ENCODE measurements at regions not wholly inside any gene's neighbourhood (a gene's known extent, or its start where the extent isn't known, plus 50 kb on each side); places are given as distances from the start of the nearest gene placed in this dataset.

DNA sequence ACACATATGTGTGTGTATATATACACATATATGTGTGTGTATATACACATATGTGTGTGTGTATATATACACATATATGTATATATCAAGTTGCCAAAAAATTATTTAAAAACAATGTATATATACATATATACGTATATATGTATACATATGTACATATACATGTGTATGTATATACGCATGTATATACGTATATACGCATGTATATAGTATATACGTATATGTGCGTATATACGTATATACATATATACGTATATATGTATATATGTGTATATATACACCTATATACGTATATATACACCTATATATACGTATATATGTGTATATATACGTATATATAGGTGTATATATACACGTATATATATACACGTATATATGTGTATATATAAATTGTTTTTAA lies 57.0 kb upstream of the ZNF644 start:
- Histone ChIP-seq H3K9me3 (replicated peaks) (no peaks in the 10 kb centered on the region), H3K4me1 (no peaks in the 10 kb centered on the region), H3K27ac (replicated peaks) (no peak overlapping the region), H3K36me3 (no peaks in the 10 kb centered on the region), H3K4me3 (no peak overlapping the region), H3K27me3 (ENCODE audit: low read depth) (no peaks in the 10 kb centered on the region)
- intact Hi-C loops (cut with micrococcal nuclease), result no loop called here
- TF ChIP-seq, protein P1, sequence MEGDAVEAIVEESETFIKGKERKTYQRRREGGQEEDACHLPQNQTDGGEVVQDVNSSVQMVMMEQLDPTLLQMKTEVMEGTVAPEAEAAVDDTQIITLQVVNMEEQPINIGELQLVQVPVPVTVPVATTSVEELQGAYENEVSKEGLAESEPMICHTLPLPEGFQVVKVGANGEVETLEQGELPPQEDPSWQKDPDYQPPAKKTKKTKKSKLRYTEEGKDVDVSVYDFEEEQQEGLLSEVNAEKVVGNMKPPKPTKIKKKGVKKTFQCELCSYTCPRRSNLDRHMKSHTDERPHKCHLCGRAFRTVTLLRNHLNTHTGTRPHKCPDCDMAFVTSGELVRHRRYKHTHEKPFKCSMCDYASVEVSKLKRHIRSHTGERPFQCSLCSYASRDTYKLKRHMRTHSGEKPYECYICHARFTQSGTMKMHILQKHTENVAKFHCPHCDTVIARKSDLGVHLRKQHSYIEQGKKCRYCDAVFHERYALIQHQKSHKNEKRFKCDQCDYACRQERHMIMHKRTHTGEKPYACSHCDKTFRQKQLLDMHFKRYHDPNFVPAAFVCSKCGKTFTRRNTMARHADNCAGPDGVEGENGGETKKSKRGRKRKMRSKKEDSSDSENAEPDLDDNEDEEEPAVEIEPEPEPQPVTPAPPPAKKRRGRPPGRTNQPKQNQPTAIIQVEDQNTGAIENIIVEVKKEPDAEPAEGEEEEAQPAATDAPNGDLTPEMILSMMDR (IDR thresholded peaks at IDR 0.05; ENCODE audit: borderline replicate concordance), result no peak
- DNase-seq, result no peak

DNA sequence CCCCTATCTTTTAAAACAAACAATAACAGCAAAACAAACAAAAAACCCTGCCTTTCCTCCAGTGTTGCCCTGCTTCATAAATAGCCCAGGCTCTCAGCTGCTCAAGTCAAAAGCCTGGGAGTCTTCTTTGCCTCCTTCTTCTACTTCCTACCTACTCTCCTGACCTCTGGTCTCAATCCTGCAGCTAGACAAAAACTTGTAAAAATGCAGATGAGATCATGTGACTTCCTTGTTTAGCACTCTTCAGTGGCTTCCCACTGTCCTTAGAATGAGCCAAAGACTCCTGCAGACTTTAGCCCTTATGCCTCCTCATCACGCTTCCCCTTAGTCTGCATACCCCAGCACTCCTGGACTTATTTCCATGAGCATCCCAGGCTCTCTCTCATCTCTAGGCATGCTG lies 55.0 kb upstream of the ZNF644 start:
- intact Hi-C loops (cut with micrococcal nuclease), result no loop called here
- Histone ChIP-seq H3K27me3 (ENCODE audit: low read depth) (no peaks in the 10 kb centered on the region), H3K27ac (replicated peaks) (no peak overlapping the region), H3K9me3 (replicated peaks) (no peaks in the 10 kb centered on the region), H3K4me1 (no peaks in the 10 kb centered on the region), H3K4me3 (no peak overlapping the region), H3K36me3 (no peaks in the 10 kb centered on the region)
- DNase-seq, result no peak
- TF ChIP-seq, protein P1 (IDR thresholded peaks at IDR 0.05; ENCODE audit: borderline replicate concordance), result no peak

DNA sequence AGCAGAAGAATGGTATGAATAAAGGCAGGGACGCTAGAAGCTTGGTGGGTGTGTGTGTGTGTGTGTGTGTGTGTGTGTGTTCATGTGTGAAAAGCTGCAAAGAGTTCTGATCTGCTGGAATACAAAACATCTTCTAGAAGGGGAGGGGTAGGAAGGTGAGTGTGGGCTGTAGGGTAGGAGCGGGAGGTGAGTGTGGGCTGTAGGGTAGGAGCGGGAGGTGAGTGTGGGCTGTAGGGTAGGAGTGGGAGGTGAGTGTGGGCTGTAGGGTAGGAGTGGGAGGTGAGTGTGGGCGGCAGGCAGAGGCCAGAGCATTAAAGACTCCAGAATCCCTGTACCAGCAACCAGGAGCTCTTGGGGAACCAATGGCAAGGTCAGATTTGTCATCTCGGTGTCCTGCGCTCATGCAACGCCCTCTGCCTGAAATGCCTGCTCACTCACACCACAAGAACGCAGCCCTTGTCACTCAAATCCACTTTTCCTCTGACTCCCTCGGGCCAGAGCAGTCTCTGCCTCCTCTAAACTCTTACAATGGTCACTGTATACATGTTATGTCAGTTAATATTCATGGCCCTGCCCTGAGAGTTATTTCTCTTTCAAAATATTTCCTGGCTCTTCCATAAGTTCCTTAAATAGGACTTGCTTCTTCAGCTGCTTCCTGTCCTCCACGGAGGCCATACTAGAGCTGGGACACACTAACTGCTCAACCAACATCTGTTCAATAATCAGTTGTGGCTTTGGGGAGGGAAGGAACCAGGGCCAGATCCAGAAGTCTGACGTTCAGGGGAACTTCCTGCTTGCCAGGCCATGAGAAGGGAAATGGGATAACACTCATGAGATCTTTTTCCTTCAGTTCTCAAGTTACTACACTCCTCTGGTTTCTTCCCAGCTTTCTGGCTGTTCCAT lies 53.6 kb upstream of the ZNF644 start:
- DNase-seq, result no peak
- Histone ChIP-seq H3K9me3 (replicated peaks) (no peaks in the 10 kb centered on the region), H3K36me3 (no peaks in the 10 kb centered on the region), H3K4me1 (no peaks in the 10 kb centered on the region), H3K4me3 (no peak overlapping the region), H3K27ac (replicated peaks) (no peak overlapping the region), H3K27me3 (ENCODE audit: low read depth) (no peaks in the 10 kb centered on the region)
- TF ChIP-seq, protein P1 (IDR thresholded peaks at IDR 0.05; ENCODE audit: borderline replicate concordance), result no peak
- intact Hi-C loops (cut with micrococcal nuclease), result no loop called here

DNA sequence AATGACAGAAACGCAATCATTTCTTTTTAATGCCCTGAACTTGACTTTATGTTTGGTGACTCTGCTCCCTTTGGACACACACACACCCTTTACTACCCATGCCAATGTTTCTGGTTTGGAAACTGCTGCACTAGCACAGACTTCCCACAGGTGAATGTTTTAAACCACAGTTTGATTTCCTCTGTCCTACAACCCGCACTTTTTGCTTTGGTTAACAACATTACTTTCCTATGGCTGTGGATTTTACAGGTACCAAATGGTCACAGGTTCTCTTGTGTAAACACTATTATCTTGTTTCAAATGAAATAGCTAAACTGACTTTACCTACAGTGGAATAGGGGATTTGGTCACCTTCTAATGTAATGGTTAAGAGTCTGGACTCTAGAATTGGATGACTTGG lies 51.5 kb upstream of the ZNF644 start:
- Histone ChIP-seq H3K9me3 (replicated peaks) (no peaks in the 10 kb centered on the region), H3K27ac (replicated peaks) (no peak overlapping the region), H3K4me3 (no peak overlapping the region), H3K27me3 (ENCODE audit: low read depth) (no peaks in the 10 kb centered on the region), H3K36me3 (no peaks in the 10 kb centered on the region), H3K4me1 (no peaks in the 10 kb centered on the region)
- no peak for DNase-seq
- intact Hi-C loops (cut with micrococcal nuclease), result no loop called here
- TF ChIP-seq, protein P1 (IDR thresholded peaks at IDR 0.05; ENCODE audit: borderline replicate concordance), result no peak

DNA sequence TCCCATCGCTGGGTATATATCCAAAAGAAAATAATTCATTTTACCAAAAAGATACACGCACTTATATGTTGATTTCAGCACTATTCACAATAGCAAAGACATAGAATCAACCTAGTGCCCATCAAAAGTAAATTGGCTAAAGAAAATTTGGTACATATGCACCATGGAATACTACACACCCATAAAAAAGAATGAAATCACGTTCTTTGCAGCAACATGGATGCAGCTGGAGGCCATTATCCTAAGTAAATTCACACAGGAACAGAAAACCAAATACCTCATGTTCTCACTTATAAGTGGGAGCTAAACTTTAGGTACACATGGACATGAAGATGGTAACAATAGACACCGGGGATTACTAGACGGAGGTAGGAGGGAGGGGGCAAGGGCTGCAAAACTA lies 50.0 kb upstream of the ZNF644 start:
- H3K4me3 ChIP-seq, result no peak overlapping the region
- TF ChIP-seq, protein P1 (IDR thresholded peaks at IDR 0.05; ENCODE audit: borderline replicate concordance), result no peak
- intact Hi-C loops (cut with micrococcal nuclease), result no loop called here
- no peak overlapping the region for H3K27ac ChIP-seq (replicated peaks)
- no peaks in the 10 kb centered on the region for H3K4me1 ChIP-seq
- H3K9me3 ChIP-seq (replicated peaks), result no peaks in the 10 kb centered on the region
- DNase-seq, result no peak
- no peaks in the 10 kb centered on the region for H3K36me3 ChIP-seq
- peaks cover 7% of the 10 kb centered on the region for H3K27me3 ChIP-seq (ENCODE audit: low read depth)
